HG03457 (cell line): ENCODE measurements at regions not wholly inside any gene's neighbourhood (a gene's known extent, or its start where the extent isn't known, plus 50 kb on each side); places are given as distances from the start of the nearest gene placed in this dataset.

Experiments
- ATAC-seq: cut with Tn5 transposase; IDR thresholded peaks from one replicate; pipeline ENCODE4 v1.9.1; 2021; ENCODE audit warnings: moderate number of reproducible peaks; ENCODE audit not compliant: unreplicated experiment

GRCh38 chr16:87252269-87252970 lies 64.8 kb downstream of the C16orf95 start:
- ATAC-seq = no peak
